ENCODE measurements at regions not wholly inside any gene's neighbourhood (a gene's known extent, or its start where the extent isn't known, plus 50 kb on each side); places are given as distances from the start of the nearest gene placed in this dataset.

DNA sequence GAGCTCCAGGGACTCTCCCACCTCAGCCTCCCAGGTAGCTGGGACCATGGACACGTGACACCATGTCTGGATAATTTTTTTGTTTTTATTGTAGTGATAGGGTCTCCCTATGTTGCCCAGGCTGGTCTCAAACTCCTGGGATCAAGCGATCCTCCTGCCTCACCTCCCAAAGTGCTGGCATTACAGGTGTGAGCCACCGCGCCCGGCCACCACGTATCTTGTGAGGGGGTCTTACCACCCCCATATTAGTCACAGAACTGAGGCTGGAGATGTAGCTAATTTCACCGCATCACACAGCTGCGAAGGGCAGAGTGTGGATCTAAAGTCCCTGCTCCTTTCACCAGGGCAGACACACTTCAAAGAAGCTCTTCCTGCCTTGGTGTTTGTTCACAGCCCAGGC is 211.8 kb upstream of the SOX1 start:
- peaks cover 3% of the 10 kb centered on the region for H3K4me1 Mint-ChIP-seq (ENCODE audit: unreplicated experiment)
- peaks cover 1% of the 10 kb centered on the region for H3K27me3 Mint-ChIP-seq (ENCODE audit: unreplicated experiment)
- H3K36me3 Mint-ChIP-seq (ENCODE audit: low read depth, unreplicated experiment) = no peaks in the 10 kb centered on the region
- H3K27ac Mint-ChIP-seq (ENCODE audit: unreplicated experiment) = no peak overlapping the region
- H3K9me3 Mint-ChIP-seq (ENCODE audit: unreplicated experiment) = no peaks in the 10 kb centered on the region
- no peak for DNase-seq (ENCODE audit: low spot score)
- no peak for TF ChIP-seq CTCF (IDR thresholded peaks at IDR 0.05; ENCODE audit: unreplicated experiment)
- no peak overlapping the region for H3K4me3 Mint-ChIP-seq (ENCODE audit: unreplicated experiment)

DNA sequence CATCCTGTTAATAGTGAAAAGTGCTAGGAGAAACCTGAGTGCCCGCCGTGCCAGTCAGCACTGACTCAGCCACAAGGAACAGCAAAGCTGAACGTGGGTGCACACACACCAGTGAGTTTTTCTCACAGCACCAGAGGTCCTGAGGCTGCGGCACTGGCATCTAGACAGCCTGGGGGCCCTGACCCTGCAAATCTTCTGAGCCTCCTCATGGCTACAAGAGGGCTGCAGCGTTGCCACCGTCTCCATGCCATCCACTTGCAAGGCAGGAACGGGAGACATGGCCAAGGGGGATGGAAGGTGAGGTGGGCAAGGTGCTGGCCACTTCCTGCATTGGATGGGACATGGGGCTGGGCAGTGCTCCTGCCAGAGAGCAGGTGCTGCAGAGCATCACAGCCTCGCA is 211.2 kb upstream of the SOX1 start:
- no peaks in the 10 kb centered on the region for H3K9me3 Mint-ChIP-seq (ENCODE audit: unreplicated experiment)
- H3K27me3 Mint-ChIP-seq (ENCODE audit: unreplicated experiment) = peaks cover 1% of the 10 kb centered on the region
- H3K27ac Mint-ChIP-seq (ENCODE audit: unreplicated experiment) = no peak overlapping the region
- H3K4me1 Mint-ChIP-seq (ENCODE audit: unreplicated experiment) = peaks cover 3% of the 10 kb centered on the region
- no peak for TF ChIP-seq CTCF (IDR thresholded peaks at IDR 0.05; ENCODE audit: unreplicated experiment)
- no peak overlapping the region for H3K4me3 Mint-ChIP-seq (ENCODE audit: unreplicated experiment)
- DNase-seq (ENCODE audit: low spot score) = no peak
- peaks cover 1% of the 10 kb centered on the region for H3K36me3 Mint-ChIP-seq (ENCODE audit: low read depth, unreplicated experiment)

DNA sequence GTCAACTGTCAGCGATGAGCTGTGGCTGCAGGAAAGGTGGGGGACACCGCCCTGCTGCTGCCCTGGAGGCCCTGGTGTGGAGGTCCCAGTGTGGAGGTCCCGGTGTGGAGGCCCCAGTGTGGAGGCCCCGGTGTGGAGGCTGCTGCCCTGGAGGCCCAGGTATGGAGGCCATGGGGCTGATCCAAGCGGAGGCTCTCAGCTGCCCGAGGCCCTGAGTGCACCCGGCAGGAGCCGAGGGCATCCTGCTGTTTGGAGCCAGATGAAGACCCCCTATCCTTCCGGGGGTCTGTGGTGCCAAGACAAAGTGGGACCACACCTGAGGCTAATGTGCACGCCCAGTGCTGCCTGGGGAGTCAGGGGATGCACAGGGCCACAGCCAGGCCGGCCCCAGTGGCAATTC is 210.4 kb upstream of the SOX1 start:
- Mint-ChIP-seq H3K27me3 (ENCODE audit: unreplicated experiment) (peaks cover 1% of the 10 kb centered on the region), H3K9me3 (ENCODE audit: unreplicated experiment) (no peaks in the 10 kb centered on the region), H3K4me1 (ENCODE audit: unreplicated experiment) (no peaks in the 10 kb centered on the region), H3K36me3 (ENCODE audit: low read depth, unreplicated experiment) (peaks cover 4% of the 10 kb centered on the region), H3K4me3 (ENCODE audit: unreplicated experiment) (no peak overlapping the region), H3K27ac (ENCODE audit: unreplicated experiment) (no peak overlapping the region)
- TF ChIP-seq CTCF (IDR thresholded peaks at IDR 0.05; ENCODE audit: unreplicated experiment) = no peak
- DNase-seq (ENCODE audit: low spot score) = no peak

GRCh38 chr13:111857336-111857735 is 209.6 kb upstream of the SOX1 start:
- TF ChIP-seq CTCF (IDR thresholded peaks at IDR 0.05; ENCODE audit: unreplicated experiment) = no peak
- no peaks in the 10 kb centered on the region for H3K4me1 Mint-ChIP-seq (ENCODE audit: unreplicated experiment)
- H3K9me3 Mint-ChIP-seq (ENCODE audit: unreplicated experiment) = no peaks in the 10 kb centered on the region
- no peak overlapping the region for H3K4me3 Mint-ChIP-seq (ENCODE audit: unreplicated experiment)
- H3K27ac Mint-ChIP-seq (ENCODE audit: unreplicated experiment) = no peak overlapping the region
- H3K27me3 Mint-ChIP-seq (ENCODE audit: unreplicated experiment) = peaks cover 1% of the 10 kb centered on the region
- DNase-seq (ENCODE audit: low spot score) = no peak
- H3K36me3 Mint-ChIP-seq (ENCODE audit: low read depth, unreplicated experiment) = peaks cover 4% of the 10 kb centered on the region

- TF ChIP-seq CTCF (IDR thresholded peaks at IDR 0.05; ENCODE audit: unreplicated experiment) = no peak
- Mint-ChIP-seq H3K27ac (ENCODE audit: unreplicated experiment) (no peak overlapping the region), H3K4me1 (ENCODE audit: unreplicated experiment) (no peaks in the 10 kb centered on the region)
Measured at GRCh38 chr13:111857846-111858560, 208.9 kb upstream of the SOX1 start.

More at GRCh38 chr13:111857846-111858560, 208.9 kb upstream of the SOX1 start:
- peaks cover 1% of the 10 kb centered on the region for H3K27me3 Mint-ChIP-seq (ENCODE audit: unreplicated experiment)
- no peak overlapping the region for H3K4me3 Mint-ChIP-seq (ENCODE audit: unreplicated experiment)
- peaks cover 4% of the 10 kb centered on the region for H3K36me3 Mint-ChIP-seq (ENCODE audit: low read depth, unreplicated experiment)
- DNase-seq (ENCODE audit: low spot score) = no peak
- H3K9me3 Mint-ChIP-seq (ENCODE audit: unreplicated experiment) = no peaks in the 10 kb centered on the region

Measured in endothelial cell (in vitro differentiated cells).